Skeletal muscle cell (primary cell): ENCODE measurements at regions not wholly inside any gene's neighbourhood (a gene's known extent, or its start where the extent isn't known, plus 50 kb on each side); places are given as distances from the start of the nearest gene placed in this dataset.
"Not testable (repeated sequence)": the region's sequence is repeated elsewhere in the genome, so short reads cannot be mapped to it uniquely, and the experiment has no call there.

Source experiments
- DNase-seq: peaks from one replicate; pipeline ENCODE4 v3.0.0-alpha.2; 2010; ENCODE audit warnings: low read depth
- H3K4me3 ChIP-seq: 2 replicates; pipeline ENCODE4 v1.5.1; 2011; ENCODE audit warnings: low read depth, mild to moderate bottlenecking, control low read depth, low read length, moderate library complexity

GRCh38 chr11:134657631-134658030 lies 245.6 kb upstream of the B3GAT1 start:
- DNase-seq = no peak
- H3K4me3 ChIP-seq = no peak overlapping the region

- no peak for DNase-seq
- H3K4me3 ChIP-seq = no peak overlapping the region
These were observed 245.0 kb upstream of the B3GAT1 start for GRCh38 chr11:134656861-134657540.

GRCh38 chr11:134656086-134656840 lies 244.2 kb upstream of the B3GAT1 start:
- DNase-seq, H3K4me3 ChIP-seq: not testable (repeated sequence)

- H3K4me3 ChIP-seq = no peak overlapping the region
- DNase-seq = no peak
These were observed 243.3 kb upstream of the B3GAT1 start for GRCh38 chr11:134655189-134655989.

GRCh38 chr11:134654161-134654915 lies 242.3 kb upstream of the B3GAT1 start:
- DNase-seq = no peak
- H3K4me3 ChIP-seq = no peak overlapping the region

- H3K4me3 ChIP-seq = no peak overlapping the region
- DNase-seq = no peak
These were observed 240.7 kb upstream of the B3GAT1 start for GRCh38 chr11:134652586-134653255.

DNA sequence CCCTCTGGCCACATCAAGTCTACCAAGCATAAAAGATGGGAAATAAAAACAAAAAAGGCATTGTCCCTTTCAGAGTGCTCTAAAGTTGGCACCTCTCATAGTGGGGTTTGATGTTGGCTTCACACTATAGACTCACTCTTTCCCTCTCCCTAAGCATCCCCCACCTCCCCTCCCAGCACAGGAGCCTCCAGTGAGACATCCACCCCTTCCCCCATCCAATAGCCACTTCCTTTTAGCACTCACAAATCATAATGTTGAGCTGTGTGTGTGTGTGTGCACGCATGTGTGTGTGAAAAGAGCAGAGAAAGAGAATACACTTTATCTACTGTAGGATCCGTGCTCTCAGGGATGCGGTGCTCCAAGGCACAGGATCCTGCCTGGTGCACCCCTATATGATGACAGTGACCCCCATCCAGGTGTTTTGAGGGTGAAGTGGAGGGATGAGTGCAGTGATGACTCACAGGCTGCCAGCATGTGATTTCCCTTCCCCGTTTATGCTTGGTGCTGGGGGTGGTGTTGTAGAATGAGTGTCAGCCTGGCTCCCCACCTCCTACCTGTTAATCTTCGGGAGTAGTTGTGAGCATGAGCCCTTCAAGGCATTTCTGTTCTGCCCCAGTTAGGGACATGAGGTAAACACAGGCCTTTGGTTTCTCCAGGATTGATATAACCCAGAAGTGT lies 235.2 kb upstream of the B3GAT1 start:
- no peak for DNase-seq
- H3K4me3 ChIP-seq = no peak overlapping the region

DNA sequence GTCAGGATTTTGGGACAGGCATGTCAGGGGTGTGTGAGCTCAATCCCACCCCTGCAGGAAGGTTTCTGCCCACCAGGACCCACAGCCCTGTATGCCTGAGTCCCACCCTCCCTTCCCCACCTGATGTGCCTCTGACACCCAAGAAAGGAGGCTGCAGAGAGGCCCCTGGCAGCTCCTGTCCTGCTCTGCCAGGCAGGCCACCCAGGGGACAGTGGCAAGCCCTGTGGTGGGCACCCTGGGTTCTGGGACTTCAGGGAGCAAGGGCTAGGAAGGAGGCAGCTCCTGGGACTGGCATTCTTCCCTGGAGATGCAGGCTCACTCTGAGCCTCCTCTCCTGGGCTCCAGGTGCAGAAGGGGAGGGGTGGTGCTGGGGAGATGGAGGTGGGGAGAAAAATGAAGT lies 234.5 kb upstream of the B3GAT1 start:
- no peak overlapping the region for H3K4me3 ChIP-seq
- no peak for DNase-seq

GRCh38 chr11:134645576-134645975 lies 233.5 kb upstream of the B3GAT1 start:
- DNase-seq = no peak

DNA sequence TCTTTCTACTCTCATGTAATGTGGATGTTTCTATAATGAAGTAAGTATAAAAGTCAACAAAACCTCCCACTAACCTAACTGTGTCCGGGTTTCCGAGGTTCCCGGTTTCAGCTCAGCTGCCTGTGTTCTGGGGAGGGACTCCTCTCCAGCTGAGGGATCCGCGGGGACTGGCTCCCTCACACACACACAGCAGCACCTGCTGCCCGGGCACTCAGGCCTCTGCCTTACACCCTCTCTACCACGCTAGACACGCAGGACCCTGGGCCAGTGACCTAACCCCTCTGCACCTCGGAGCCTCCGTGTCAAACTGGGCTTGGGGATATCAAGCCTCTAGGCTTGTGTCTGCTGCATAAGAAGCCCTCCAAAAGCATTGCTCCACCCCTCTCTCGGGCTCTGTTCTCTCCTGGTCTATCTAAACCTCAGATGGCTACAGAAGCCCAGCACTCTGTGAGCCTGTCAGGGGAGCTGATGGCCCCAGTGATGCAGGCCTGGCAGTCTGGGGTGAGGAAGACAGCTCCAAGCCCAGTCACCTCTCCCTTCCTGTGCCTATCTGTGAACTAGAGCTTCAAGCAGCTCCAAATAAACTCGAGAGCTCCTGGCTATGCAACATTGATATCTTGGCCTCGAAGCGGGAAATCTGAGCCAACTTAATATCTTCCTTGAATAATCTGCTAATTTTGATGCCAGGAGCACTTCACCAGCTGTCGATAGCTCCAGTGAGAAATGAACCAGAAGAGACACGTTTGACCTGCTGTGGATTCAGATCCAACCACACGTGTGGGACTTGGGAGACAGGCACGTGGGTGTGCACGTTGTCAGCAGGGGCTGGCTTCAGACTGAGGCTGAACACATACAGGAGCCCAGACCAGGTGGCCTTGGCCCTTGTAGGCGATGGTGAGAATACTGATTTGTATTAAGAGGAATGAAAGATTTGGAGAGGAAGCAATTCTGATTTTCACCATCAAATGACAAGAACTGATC lies 232.7 kb upstream of the B3GAT1 start:
- no peak overlapping the region for H3K4me3 ChIP-seq
- DNase-seq = no peak

More at GRCh38 chr11:134645576-134645975, 233.5 kb upstream of the B3GAT1 start:
- H3K4me3 ChIP-seq = no peak overlapping the region

GRCh38 chr11:134643115-134644012 lies 231.3 kb upstream of the B3GAT1 start:
- H3K4me3 ChIP-seq = no peak overlapping the region
- DNase-seq = no peak

- no peak for DNase-seq
- no peak overlapping the region for H3K4me3 ChIP-seq
These were observed 230.2 kb upstream of the B3GAT1 start for GRCh38 chr11:134642206-134642605.

DNA sequence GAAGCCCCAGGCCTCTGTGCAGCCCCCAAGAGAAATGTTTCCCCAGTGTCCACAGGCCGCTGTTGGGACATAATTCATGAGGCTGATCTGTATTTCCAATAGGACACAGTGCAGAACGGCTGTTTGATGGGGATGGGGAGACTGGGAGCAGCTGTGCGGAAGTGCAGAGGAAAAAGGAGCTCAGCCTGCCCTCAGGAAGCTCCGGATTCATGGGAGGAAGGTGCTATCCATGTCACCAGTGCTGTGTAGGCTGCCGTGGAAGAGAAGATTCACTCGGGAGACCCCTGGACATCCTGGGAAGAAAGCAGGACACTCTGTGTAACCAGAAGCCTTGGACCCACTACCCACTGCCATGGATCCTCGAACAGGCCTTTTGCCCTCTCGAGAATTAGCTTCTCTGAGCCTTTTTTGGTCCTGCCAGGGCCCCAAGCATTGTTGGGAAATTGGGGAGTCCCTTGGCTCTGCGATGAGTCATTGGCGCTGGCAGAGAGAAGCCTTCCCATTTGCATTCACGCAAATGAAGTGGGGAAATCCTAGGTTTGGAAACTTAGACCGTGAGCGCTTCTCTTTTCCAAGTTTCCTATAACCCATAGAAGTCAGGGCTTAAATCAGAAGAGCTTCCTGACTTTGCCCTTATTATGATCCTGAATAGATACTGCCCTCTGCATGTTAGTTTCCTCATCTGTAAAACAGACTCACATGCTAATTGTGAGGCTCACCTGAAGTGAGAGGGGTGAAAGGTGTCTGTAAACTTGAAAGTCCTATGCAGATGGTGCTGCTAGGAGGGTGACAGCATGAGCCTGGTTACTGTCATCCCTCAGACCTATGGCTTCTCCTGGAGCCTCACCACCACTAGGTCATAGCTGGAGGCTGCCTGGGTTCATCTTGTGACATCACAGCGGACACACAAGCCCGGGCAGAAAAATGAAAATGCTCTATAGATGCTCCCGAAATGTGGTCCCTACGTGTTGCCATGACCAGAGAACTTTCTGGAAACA lies 229.2 kb upstream of the B3GAT1 start:
- H3K4me3 ChIP-seq = no peak overlapping the region
- DNase-seq = no peak

- H3K4me3 ChIP-seq = no peak overlapping the region
- DNase-seq = no peak
These were observed 228.5 kb upstream of the B3GAT1 start for GRCh38 chr11:134640536-134640935.

- no peak overlapping the region for H3K4me3 ChIP-seq
- DNase-seq = no peak
These were observed 227.7 kb upstream of the B3GAT1 start for GRCh38 chr11:134639586-134640330.
